K562 (cell line): ENCODE measurements at regions not wholly inside any gene's neighbourhood (a gene's known extent, or its start where the extent isn't known, plus 50 kb on each side); places are given as distances from the start of the nearest gene placed in this dataset.

Source experiments
- ATAC-seq: fragments of 200-7000 bp; cut with Tn5 transposase; 3 replicates; pipeline ENCODE4 v1.9.1; 2020; ENCODE audit warnings: moderate library complexity
- BruUV-seq: library from RNA; stranded (reverse); fragments of 400-500 nt; replicated peaks from 2 replicates; lab custom pipeline; 2021; lab: Mats Ljungman, UMichigan
- CTCF ChIA-PET: fragments of 300-600 bp; formaldehyde crosslinking; extraction: SDS; loops from one replicate; lab custom pipeline; 2021; ENCODE audit warnings: low intra/inter-chr PET ratio; lab: Yijun Ruan, JAX
- POLR2A ChIA-PET: fragments of 300-600, 350-650 bp; sonication (Branson Sonifier 250); formaldehyde crosslinking; extraction: SDS; loops from one replicate; lab custom pipeline; 2021; ENCODE audit warnings: antibody characterized with exemption, inconsistent platforms; lab: Yijun Ruan, JAX
- DNase-seq, 4 experiments: peaks; one replicate each; pipeline versions ENCODE4 v3.0.0 to v3.0.0-alpha.2; 2011 to 2018; ENCODE audit warnings: low spot score in 3 of 4, mixed read lengths in 3 of 4; ENCODE audit errors: extremely low read depth in 1 of 4
- FAIRE-seq: peaks from 2 replicates; lab custom pipeline; 2011; peaks lifted over from hg19 to GRCh38; lab: Jason Lieb, UNC
- H2AFZ ChIP-seq: 2 replicates; pipeline ENCODE4 v1.6.0; 2011; ENCODE audit warnings: low read depth, low read length, control low read depth, inconsistent platforms
- H3K27ac ChIP-seq: fragments of 200-600 bp; 3 replicates; pipeline ENCODE4 v1.8.0; 2011; ENCODE audit warnings: low read depth, mild to moderate bottlenecking, control low read depth, inconsistent platforms, low read length, moderate library complexity, mixed read lengths; ENCODE audit errors: extremely low read depth
- H3K27me3 ChIP-seq, 2 experiments: fragments of 300-600 bp in 1 of 2; 2 replicates in 1 of 2; 3 replicates in 1 of 2; pipeline versions ENCODE4 v1.6.0 to v1.8.0; 2011; ENCODE audit warnings: inconsistent platforms in 2 of 2, low read length in 2 of 2, mild to moderate bottlenecking in 1 of 2, mixed read lengths in 1 of 2, moderate library complexity in 1 of 2; ENCODE audit not compliant: control insufficient read depth in 2 of 2, insufficient read depth in 2 of 2
- H3K36me3 ChIP-seq: fragments of 300-600 bp; 3 replicates; pipeline ENCODE4 v1.8.0; 2011; ENCODE audit warnings: mild to moderate bottlenecking, low read length, inconsistent platforms; ENCODE audit not compliant: control insufficient read depth, insufficient read depth
- H3K4me1 ChIP-seq, 2 experiments: fragments of 200-600 bp in 1 of 2; replicated peaks in 1 of 2; 2 replicates in 1 of 2; 3 replicates in 1 of 2; pipeline versions ENCODE4 v1.5.1 to v1.8.0; 2011; ENCODE audit warnings: inconsistent platforms in 2 of 2, low read length in 2 of 2, mild to moderate bottlenecking in 1 of 2, mixed read lengths in 1 of 2, moderate library complexity in 1 of 2; ENCODE audit not compliant: control insufficient read depth in 2 of 2, insufficient read depth in 2 of 2
- H3K4me2 ChIP-seq: 2 replicates; pipeline ENCODE4 v1.6.1; 2011; ENCODE audit warnings: low read length, control low read depth, inconsistent platforms, mixed read lengths; ENCODE audit not compliant: insufficient read depth
- H3K4me3 ChIP-seq: fragments of 200-600 bp; sonication (generic), shearing (Covaris generic); 2 replicates; pipeline ENCODE4 v1.5.1; 2016; ENCODE audit warnings: control low read depth, inconsistent platforms
- H3K79me2 ChIP-seq: fragments of 200-600 bp; 3 replicates; pipeline ENCODE4 v1.8.0; 2011; ENCODE audit warnings: low read length, inconsistent platforms; ENCODE audit not compliant: control insufficient read depth, insufficient read depth
- H3K9ac ChIP-seq, 2 experiments: 2 replicates each; pipeline versions ENCODE4 v1.6.0 to v1.6.1; 2011; ENCODE audit warnings: low read depth in 2 of 2, low read length in 2 of 2, control low read depth in 1 of 2, inconsistent platforms in 1 of 2, mild to moderate bottlenecking in 1 of 2, mixed read lengths in 1 of 2; ENCODE audit not compliant: insufficient read depth in 1 of 2
- H3K9me1 ChIP-seq: one replicate; pipeline ENCODE4 v1.6.0; 2011; ENCODE audit warnings: inconsistent platforms, mild to moderate bottlenecking, low read length, moderate library complexity; ENCODE audit not compliant: control insufficient read depth, insufficient read depth
- H3K9me3 ChIP-seq: replicated peaks from 2 replicates; pipeline ENCODE4 v1.5.1; 2011; ENCODE audit warnings: low read depth, low read length, inconsistent platforms; ENCODE audit not compliant: control insufficient read depth, insufficient read depth
- H4K20me1 ChIP-seq: replicated peaks from 2 replicates; pipeline ENCODE4 v1.6.1; 2011; ENCODE audit warnings: low read length, inconsistent platforms, mixed read lengths; ENCODE audit not compliant: control insufficient read depth, insufficient read depth
- EHMT2 ChIP-seq: fragments of 450-650 bp; IDR thresholded peaks from 2 replicates; pipeline ENCODE4 v1.6.1; 2018; ENCODE audit warnings: antibody characterized with exemption
- MTA2 ChIP-seq: fragments of 450-650 bp; IDR thresholded peaks from 2 replicates; pipeline ENCODE4 v1.6.1; 2016; ENCODE audit warnings: low read depth
- NFIX ChIP-seq: fragments of 250-450 bp; sonication (Bioruptor Pico); IDR thresholded peaks from 2 replicates; pipeline ENCODE4 v1.4.0; 2020; ENCODE audit warnings: low read depth, mild to moderate bottlenecking, moderate library complexity
- TBL1XR1 ChIP-seq, 2 experiments: IDR thresholded peaks; 2 replicates each; pipeline ENCODE4 v1.6.1; 2012; ENCODE audit warnings: improper control_type of control experiment in 2 of 2, low read length in 2 of 2, mild to moderate bottlenecking in 1 of 2
- ZNF212 ChIP-seq: fragments of 450-650 bp; formaldehyde crosslinking; IDR thresholded peaks from 2 replicates; pipeline ENCODE4 v1.4.0; 2020; ENCODE audit warnings: mild to moderate bottlenecking
- ZNF318 ChIP-seq, 2 experiments: fragments of 450-650 bp; IDR thresholded peaks; 2 replicates each; pipeline ENCODE4 v1.6.1; 2016; ENCODE audit warnings: mild to moderate bottlenecking in 2 of 2, borderline replicate concordance in 1 of 2, low read depth in 1 of 2, moderate library complexity in 1 of 2
- ZNF395 ChIP-seq: fragments of 200-800 bp; sonication (Bioruptor generic); IDR thresholded peaks from 2 replicates; pipeline ENCODE4 v1.6.1; 2017; ENCODE audit warnings: missing genetic modification characterization, missing compliant biosample characterization
- WGBS: fragments of 100-300 bp; shearing (Covaris generic); methylation state at CpG from one replicate; pipeline ENCODE4 v1.1.6; 2016; ENCODE audit warnings: low coverage, mixed read lengths; ENCODE audit not compliant: insufficient coverage; ENCODE audit errors: missing lambda C conversion rate; 5-methylcytosine and 5-hydroxymethylcytosine counted together
- in situ Hi-C: fragments of 300-500 bp; cut with MboI; formaldehyde crosslinking; loops from 4 replicates; pipeline ENCODE4 v1.15.0; 2018; ENCODE audit warnings: inconsistent platforms, mixed read lengths
- intact Hi-C: fragments of 100-400 bp; cut with micrococcal nuclease; formaldehyde crosslinking; loops from 2 replicates; pipeline ENCODE4 v1.14.2; 2022
- TF ChIP-seq, protein P1 (sequence below): sonication (generic); formaldehyde crosslinking; IDR thresholded peaks from 2 replicates; pipeline ENCODE4 v1.9.0; 2022; ENCODE audit warnings: mild to moderate bottlenecking, missing genetic modification reagents

GRCh38 chr4:35604724-35605123 is 639.6 kb downstream of the ARAP2 start:
- no peak for TF ChIP-seq ZNF395 (CRISPR knock-in tag)
- TF ChIP-seq MTA2: no peak
- TF ChIP-seq NFIX (CRISPR knock-in tag): no peak
- TF ChIP-seq ZNF212 (CRISPR knock-in tag): no peak
- TF ChIP-seq ZNF318 (IDR thresholded peaks at IDR 0.05; ENCODE audit: borderline replicate concordance in 1 of 2, low read depth in 1 of 2): no peak
- TF ChIP-seq, protein P1, sequence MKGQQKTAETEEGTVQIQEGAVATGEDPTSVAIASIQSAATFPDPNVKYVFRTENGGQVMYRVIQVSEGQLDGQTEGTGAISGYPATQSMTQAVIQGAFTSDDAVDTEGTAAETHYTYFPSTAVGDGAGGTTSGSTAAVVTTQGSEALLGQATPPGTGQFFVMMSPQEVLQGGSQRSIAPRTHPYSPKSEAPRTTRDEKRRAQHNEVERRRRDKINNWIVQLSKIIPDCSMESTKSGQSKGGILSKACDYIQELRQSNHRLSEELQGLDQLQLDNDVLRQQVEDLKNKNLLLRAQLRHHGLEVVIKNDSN: no peak
- no peak for TF ChIP-seq EHMT2
- TF ChIP-seq TBL1XR1 (IDR thresholded peaks at IDR 0.05; ENCODE audit: low read length in 2 of 2): no peak
- TF ChIP-seq, all 486 proteins: peak for 0
- no peak for ATAC-seq
- Histone ChIP-seq H3K4me1 (no peaks in the 10 kb centered on the region), H3K9me3 (no peaks in the 10 kb centered on the region), H4K20me1 (no peaks in the 10 kb centered on the region), H3K4me3 (no peak overlapping the region), H3K27ac (no peak overlapping the region), H3K9me1 (no peaks in the 10 kb centered on the region), H3K4me2 (no peak overlapping the region), H3K9ac (no peak overlapping the region), H2AFZ (no peak overlapping the region), H3K36me3 (no peaks in the 10 kb centered on the region), H3K79me2 (no peaks in the 10 kb centered on the region), H3K27me3 (no peaks in the 10 kb centered on the region)
- DNase-seq: no peak
- ChIA-PET POLR2A (no interaction called here), CTCF (no interaction called here)
- intact Hi-C loops (no loop called here), in situ Hi-C loops (no loop called here)
- WGBS: 0% methylated on average over 1 of the region's 1 CpG
- BruUV-seq: no TSS peak
- FAIRE-seq: no peak
